NT2/D1 (cell line): ENCODE measurements at regions not wholly inside any gene's neighbourhood (a gene's known extent, or its start where the extent isn't known, plus 50 kb on each side); places are given as distances from the start of the nearest gene placed in this dataset.

ENCODE experiments used
- SUZ12 ChIP-seq: IDR thresholded peaks from 2 replicates; pipeline ENCODE4 v1.6.1; 2011; ENCODE audit not compliant: insufficient read length, insufficient read depth; ENCODE audit errors: extremely low read depth
- ZNF274 ChIP-seq: IDR thresholded peaks from 2 replicates; pipeline ENCODE4 v1.6.1; 2011; ENCODE audit warnings: mild to moderate bottlenecking, low read depth, low read length

- TF ChIP-seq SUZ12 (no peak), ZNF274 (no peak)
Observed at GRCh38 chr10:131549116-131549515, 237.6 kb upstream of the TCERG1L start.
